HG02884 (cell line): ENCODE measurements at regions not wholly inside any gene's neighbourhood (a gene's known extent, or its start where the extent isn't known, plus 50 kb on each side); places are given as distances from the start of the nearest gene placed in this dataset.

Source experiments
- ATAC-seq: cut with Tn5 transposase; IDR thresholded peaks from one replicate; pipeline ENCODE4 v1.9.1; 2021; ENCODE audit warnings: mild to moderate bottlenecking, moderate library complexity; ENCODE audit not compliant: unreplicated experiment

DNA sequence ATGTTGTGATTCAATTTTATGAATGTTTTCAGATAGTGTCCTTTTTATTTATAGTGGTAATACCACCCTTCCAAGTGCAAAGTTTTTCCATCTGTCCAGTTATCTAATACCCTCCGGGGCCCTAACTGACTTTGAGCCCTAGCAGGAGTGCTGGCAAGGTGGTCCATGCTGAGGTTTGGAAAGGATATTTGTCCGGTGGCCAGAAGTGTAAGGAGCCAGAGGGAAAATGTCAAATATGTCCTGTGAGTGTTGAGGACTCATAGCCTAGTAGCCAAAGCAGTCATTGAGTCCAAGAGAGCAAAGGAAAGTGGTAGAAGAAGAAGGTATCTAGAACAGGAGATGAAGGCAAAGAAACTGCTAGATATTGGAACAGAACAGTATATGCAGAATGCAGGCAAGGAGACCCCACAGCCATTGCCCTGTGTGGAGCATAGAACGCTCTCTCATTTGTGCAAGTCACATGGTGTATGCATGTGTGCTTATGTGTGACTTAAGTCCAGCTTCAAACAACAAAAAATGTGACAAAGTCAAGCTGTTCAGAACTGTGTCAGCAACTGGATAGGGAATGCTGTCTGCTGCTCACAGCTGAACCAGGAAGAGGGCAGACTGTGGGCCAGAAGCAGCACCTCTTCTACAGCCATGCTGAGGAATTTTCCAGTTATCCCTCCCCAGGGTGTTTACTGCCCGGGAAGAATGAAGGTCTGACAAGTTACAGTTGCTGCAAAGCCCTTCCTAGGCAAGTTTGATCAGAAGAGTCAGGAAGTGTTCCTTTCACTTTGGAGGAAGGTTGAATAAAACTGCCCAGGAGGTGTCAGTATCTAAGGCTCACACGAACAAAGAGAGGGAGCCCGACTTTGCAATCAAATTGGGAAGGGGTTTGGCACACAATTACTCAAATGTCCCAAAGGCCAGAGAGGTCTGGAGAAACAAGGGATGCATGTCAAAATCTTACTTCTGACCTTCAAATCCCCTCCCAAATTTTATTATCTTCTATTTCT lies 463.3 kb upstream of the DMAC1 start:
- no peak for ATAC-seq

DNA sequence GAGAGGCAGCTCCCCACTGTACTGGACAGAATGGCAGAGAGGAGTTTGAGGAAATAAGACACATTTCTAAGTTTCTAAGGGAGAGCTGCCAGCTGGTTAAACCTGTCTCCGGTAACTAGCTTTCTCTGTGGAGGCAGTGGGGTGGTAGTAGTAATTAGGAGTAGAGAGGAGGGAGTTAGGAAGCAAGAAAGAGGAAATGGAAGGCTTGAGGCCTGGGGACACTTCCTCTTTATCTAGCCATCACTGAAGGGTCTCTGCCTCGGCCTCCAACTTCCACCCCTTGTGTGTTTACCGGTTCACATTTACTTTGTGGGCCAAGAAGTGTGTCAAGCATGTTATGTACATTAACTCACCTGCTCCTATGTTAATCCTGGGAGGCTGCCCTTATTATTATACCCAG lies 462.2 kb upstream of the DMAC1 start:
- ATAC-seq, result no peak

DNA sequence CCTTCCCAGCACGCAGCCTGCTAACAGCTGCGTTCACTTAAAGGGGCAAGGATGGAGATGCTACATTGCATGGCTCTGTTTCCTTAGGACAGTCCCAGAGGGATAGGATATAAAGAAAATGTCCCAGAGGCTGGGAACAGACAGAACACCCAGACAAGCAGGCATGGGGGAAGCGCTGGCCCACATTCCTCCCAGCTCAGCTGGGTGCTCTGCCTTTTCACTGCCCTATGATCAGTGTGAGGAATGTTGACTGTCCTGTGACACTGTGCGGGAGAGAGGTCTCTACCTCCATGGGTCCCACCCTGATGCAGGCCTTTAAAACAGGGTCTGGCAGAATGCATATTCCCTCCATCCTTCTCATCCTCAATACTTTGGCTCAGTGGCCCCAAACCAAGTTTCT lies 459.4 kb upstream of the DMAC1 start:
- no peak for ATAC-seq

DNA sequence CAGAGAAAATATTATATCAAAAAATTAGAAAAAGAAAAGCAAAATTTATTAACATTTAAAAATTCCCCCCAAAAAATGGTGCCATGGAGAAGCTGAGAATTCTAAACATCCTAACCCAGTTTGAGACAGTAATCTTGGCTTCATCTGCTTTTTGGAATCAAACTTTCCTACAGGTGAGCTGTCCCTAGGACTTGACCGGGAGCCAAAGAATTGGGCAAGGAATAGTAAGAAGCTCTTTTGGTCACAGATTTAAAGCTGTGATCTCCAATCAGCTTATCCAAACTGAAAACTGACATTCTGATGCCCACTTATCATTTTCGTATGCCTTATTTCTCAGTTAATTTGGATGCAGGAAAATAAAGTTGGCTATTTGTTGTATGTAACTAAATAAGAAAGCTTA lies 457.3 kb upstream of the DMAC1 start:
- no peak for ATAC-seq

DNA sequence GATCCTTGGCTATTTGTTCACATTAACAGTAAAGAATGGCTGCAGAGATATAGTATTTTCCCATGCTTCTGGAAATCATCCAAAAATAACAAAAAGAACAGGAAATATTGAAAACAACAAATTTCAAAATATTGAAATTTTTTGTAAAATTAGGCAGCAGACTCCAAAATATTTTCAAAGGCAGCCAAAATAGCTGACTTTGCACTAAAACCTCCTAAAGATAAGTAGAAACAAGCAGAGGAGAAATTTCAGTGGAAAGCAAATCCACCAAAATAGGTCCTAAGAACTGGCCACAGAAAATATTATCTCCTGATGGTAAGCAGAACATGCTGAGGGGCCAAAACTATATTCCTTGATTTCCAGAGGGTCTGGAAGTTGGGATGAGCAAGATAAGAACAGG lies 456.3 kb upstream of the DMAC1 start:
- no peak for ATAC-seq

DNA sequence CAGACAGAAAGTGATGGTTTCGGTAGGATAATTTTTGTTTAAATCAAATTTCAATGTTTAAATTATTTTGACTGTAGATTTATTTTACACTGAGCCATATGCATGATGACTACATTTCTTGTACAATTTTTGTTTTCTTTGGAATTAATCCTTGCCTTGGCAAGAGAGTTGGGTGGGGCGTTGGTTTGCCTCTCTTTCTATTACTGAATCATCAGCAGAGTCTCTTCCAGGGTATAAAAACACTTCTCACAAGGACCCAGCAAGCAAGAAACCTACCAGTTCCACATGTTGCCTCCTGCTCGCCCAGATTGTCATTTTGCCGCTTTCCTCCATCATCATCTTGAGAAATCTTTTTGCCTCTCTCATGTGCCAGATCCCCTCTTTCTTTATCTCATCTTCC lies 455.0 kb upstream of the DMAC1 start:
- ATAC-seq, result no peak

DNA sequence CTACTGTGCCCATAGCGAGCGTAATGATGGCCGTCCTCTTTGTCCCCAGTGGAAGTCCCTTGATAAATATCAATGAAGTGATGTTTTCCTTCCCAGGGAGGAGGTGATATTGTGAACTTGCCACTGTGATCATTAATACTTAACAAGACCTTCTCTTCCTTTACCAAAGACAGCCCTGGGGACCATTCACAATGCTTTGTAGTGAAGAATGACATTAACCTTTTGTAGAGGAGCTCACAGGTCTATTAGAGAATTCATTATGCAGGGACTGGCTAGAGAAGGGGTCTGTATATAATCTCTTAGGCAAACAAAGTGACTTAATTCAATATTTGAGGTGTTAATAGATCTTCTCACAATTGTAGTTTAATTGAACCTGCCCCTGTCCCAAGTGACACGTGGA lies 452.9 kb upstream of the DMAC1 start:
- no peak for ATAC-seq

DNA sequence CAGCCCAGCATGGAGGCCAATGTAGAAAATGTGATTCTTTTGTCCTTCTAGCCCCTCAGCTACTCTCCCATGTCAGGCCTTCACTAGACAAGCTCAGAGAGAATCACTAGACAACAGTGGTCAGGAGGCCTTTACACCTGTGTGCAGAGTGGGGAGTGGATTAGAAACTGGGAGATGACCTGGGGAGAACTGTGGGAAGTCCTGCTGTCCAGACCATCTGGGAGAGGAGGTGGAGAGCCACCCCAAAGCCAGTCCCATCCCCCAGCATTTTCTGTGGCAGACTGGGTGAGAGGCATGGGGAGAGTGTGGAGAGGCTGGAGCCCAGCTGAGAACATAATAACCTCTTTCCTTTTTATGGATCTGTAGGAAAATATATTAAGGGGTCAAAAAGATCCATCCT lies 452.0 kb upstream of the DMAC1 start:
- ATAC-seq, result no peak

DNA sequence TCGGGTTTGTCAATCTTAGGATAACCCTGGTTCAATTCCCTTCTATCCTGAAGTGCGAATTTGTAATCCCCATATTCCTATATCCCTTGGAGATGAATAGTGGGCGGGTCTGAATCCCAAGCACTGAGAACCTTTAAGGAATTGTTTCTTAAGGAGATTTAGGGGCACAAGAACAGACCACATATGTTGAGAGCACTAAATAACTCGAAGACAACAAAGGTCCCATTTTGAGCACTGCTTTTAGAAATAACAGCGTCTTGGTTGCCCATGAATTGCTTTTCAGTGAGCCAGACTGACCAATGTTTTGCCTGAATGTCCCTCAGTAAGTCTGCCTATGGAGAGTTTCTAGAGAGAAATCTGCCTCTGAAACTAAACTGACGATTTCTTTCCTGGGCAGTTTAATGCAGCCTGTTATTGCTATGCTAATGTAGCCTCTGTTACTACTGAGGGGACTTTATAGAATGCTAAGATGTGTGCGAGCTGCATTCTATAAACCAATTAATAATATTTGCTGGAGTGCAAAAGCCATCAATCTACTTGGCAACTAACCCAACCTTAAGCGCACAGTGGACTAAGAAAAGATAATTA lies 445.0 kb upstream of the DMAC1 start:
- no peak for ATAC-seq

DNA sequence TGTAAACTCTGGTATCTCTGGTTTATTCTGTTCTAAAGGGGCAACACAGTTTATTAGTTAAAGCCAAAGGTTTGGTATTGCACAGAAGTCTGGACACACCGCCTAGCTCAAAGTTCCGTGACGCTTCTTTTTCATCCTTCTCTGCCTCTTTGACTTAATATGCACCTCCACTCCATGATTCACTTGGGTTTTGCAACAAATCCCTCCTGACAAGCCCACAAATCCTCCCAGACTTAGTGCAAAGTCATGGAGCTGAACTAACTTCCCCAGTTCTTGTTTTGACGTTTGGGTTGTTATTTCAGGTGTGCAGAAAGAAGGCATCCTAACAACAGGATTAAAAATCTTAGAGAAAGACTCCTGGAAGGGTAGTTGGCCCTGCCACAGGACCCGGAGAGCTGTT lies 441.6 kb upstream of the DMAC1 start:
- no peak for ATAC-seq

DNA sequence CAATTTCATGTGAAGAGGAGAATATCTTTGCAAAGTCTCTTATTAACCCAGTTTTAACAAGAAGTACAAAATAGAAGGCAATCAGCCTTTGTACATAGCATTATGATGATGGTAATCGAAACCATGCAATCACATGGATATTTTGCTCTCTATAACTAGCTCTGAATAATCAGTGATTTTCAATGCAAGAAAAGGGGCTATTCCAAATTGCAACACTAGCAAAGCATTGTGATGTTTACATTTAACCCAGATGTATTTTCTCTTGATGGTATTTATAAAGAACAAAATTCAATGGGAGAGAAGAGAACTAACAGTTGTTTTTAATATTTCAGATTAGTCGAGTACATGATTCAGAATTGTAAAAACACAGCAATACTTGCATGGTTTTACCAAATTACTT lies 437.5 kb upstream of the DMAC1 start:
- no peak for ATAC-seq

DNA sequence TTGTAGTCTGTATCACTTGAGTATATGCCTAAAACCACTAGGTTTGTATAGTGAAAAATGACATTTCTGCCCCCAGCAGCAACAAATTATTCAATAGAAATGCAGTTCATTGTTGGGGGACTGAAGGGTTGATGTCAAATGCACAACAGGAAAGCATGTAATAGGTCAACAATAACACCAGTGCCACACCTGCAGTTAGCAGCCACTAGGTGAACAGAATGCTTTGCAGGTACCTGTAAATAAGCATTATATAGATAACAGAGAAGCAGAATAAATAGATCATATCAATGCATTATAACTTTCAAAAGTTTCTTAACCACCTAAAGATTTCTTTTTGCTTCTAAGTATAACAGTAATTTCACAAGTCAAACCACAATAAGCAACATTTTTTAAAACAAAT lies 435.9 kb upstream of the DMAC1 start:
- no peak for ATAC-seq

DNA sequence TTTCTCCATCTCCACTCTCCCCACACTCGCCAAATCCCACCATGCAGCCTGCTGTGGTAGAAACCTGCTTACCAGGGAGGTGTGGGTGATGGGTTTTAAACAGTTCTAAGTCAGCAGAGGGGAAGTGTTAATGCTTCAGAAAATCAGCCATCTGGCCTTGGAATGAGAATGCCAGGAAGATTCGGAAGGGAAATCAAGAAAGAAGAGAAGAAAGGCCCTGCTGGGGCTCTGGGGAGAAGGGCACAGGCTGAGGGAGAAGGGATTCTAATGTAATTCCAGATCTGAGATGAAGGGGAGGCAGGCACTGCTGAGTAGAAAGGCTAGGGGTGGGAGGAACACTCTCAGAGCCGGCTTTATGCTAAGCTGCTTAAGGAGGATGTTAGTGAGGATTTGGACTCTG lies 434.7 kb upstream of the DMAC1 start:
- no peak for ATAC-seq

DNA sequence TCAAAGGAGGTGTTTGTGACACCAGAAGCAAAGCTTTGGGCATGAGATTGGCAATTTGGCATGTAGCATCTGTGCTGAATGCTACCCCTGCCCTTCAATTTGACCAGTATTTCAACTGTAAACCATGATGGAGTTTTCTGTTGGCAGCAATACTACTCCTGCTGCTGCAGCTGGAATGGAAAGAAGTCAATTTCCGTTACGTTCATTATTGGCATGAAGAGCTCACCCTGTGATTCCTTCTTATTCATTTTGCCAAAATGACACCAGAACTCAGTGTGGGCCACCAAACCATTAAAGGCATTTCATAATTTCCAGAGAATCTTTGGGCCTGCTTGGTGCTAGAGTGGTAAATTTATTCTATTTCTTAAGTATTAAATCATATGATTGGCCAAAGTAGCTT lies 433.1 kb upstream of the DMAC1 start:
- no peak for ATAC-seq

DNA sequence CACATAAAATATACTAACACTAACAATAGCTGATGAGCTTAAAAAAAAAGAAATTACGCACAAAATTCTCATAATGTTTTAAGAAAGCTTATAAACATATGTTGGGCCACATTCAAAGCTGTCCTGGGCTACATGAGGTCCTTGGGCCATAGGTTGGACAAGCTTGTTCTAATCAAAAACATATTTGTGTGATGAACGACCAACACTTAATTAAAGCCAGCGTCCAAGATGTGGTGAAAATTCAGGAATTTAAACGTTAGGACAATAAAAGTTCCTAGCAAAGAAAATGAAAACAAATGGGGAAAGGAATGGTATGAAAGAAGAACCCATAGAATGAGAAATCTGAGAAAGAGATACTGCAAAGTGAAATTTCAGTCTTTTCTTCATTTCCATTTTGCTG lies 429.6 kb upstream of the DMAC1 start:
- ATAC-seq, result no peak

DNA sequence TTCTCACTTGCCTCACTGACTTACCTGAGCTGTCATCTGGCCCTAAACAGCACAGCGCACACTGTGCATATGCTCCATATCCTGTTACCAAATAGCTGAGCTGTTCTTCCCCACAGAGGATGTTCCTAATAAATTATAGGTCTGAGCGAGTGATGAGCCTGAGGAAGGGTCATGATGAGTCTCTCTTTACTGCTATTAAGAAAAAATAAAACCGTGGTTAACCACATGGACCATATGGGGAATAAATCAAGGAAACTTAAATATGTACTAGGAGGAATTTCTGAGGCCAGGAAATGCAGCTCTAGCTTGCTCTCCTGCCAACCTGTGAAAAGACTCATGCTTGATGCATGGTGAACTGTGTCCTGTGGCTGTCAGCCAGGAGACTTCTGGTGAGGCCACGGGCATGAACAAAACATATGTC lies 424.8 kb upstream of the DMAC1 start:
- no peak for ATAC-seq

DNA sequence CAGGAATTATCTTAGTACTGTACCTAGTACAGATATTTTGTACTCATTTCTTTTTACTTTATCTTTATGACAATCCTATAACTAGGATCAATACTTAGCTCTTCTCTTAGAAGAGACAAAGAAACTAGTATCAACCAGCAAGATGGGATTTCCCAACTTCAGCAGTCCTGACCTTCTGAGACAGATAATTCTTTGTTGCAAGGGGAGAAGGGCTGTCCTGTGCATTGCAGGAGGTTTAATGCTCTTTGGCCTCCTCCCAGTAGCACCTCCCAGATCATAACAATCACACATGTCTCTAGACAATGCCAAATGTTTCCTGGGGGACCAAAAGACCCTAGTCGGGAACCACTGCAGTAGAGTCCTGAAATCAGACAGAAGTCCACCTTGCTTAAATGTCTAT lies 424.3 kb upstream of the DMAC1 start:
- no peak for ATAC-seq

DNA sequence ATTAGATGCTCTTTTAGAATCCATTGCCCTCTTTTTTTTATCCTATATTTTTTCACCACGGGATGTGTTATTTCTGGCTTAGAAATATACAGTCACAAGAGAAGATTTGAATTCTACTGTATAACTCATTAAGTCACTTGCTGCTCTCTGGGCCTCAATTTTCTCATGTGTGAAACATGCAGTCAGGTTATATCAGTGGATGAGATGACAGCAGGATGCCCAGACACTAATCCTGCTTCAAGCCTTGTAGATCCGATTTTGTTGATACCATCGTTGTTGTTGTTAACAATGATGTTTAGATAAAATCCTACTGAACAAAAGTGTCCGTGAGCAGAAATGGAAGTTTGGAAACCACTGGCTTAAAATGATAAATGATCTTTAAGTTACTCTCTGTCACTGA lies 421.9 kb upstream of the DMAC1 start:
- no peak for ATAC-seq

DNA sequence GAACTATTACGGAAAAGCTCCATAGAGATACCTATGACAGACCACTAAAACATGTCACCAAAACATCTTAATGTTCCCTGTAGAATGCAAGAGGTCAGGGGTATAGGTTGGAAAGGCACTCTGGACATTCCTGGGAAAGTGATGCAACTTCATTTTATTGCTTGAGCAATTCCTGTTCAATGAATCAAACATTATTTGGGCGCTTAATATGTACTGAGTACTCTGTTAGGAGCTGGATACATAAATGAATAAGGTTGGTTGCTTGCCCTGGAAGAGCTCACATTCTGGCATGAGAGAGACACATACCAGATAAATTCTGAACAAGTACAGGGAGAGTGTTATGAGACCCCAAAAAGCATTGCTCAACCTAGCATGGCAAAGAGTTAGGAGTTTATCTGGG lies 408.9 kb upstream of the DMAC1 start:
- ATAC-seq, result no peak

DNA sequence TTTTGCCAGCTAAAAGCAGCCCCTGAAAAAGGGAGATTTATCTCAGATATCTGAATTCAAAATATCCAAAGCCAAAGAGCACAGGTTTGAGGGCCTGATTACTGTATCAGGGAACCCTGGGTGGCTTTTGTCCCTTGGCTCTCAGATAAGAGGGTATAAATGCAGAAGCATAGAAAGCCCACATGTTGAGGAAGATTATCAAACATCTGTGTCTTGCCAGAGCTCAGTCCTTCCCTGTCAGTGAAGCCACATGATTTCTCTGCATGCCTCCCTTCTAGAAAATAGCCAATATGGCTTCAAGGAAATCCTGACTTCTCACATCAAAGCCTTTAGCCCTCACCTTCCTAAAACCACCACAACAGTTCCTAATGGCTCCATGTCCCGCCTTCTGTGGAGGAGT lies 408.0 kb upstream of the DMAC1 start:
- ATAC-seq, result no peak

DNA sequence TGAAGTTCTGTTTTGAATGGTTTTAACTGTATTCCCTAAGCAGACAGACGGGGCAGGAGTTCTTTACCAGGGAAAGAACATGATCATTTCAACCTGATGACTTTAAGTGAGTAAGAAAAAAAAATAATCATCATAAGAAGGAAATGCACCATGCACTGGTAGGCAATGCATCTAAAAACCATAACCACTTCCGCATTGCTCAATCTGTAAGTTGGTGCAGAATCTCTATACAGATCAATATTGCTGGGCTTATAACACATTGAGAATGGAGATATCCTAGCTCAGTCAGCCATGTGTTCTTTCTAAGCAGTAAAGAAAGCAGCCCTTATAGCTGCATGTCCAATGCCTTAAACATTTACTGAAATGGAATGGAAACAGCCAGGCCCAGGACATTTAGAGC lies 407.1 kb upstream of the DMAC1 start:
- no peak for ATAC-seq

DNA sequence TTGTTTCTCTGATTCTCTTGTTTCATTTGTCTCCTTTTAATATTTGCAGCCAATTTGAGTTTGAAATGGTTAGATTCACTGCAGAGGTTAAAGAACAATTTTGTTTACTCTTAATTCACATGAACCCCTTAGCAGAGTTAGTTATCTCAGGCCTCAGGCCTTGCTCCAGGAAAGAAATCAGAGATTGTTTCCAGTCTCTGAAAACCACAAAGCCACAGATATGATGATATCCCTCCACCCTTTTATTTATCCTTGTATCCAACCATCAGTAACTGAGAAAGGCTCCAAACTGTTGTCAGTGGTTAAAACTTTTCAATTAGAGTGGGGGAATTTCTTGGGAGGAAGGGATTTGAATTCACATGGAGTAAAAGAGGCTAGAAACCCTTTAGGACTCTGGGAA lies 406.0 kb upstream of the DMAC1 start:
- no peak for ATAC-seq

DNA sequence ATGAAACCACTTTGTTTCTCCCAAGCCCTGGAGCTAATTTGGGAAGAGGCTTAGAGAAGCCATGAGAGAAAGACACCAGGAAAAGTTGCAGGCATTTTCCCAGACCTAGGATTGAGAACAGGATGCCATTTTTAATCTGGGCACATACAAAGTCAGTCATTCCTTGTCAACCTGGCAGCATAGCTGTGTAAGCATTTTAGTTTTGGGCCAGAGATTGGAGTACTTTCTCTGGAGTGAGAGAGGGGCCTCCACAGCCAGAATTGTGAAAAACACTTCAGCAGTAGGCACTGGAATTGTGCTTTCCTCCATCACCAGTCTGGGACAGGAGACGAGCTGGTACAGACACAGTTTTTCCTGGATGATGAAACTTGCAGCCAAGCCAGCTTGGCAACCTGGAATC lies 390.3 kb upstream of the DMAC1 start:
- ATAC-seq, result no peak
